ENCODE measurements at regions not wholly inside any gene's neighbourhood (a gene's known extent, or its start where the extent isn't known, plus 50 kb on each side); places are given as distances from the start of the nearest gene placed in this dataset.

GRCh38 chr10:128361487-128361886 is 235.3 kb upstream of the MKI67 start:
- Histone ChIP-seq H3K4me2 (ENCODE audit: low read length) (no peak overlapping the region), H3K79me2 (replicated peaks; ENCODE audit: insufficient read depth, low read length) (no peaks in the 10 kb centered on the region), H4K20me1 (ENCODE audit: insufficient read depth) (no peaks in the 10 kb centered on the region), H3K27ac (ENCODE audit: low read length) (no peak overlapping the region), H3K36me3 (ENCODE audit: insufficient read depth, low read length) (no peaks in the 10 kb centered on the region), H2AFZ (ENCODE audit: low read depth, low read length) (no peak overlapping the region), H3K27me3 (ENCODE audit: insufficient read depth, low read depth, low read length) (no peaks in the 10 kb centered on the region), H3K4me3 (ENCODE audit: low read length) (no peak overlapping the region), H3K9ac (ENCODE audit: low read length) (no peak overlapping the region), H3F3A (ENCODE audit: insufficient read depth, low read length, poor library complexity, severe bottlenecking) (no peaks in the 10 kb centered on the region), H3K9me2 (ENCODE audit: insufficient read depth, low read length) (no peaks in the 10 kb centered on the region), H3K9me3 (ENCODE audit: low read length) (no peaks in the 10 kb centered on the region)
- TF ChIP-seq RAD21 (conservative IDR thresholded peaks at IDR 0.05) (no peak), MXI1 (conservative IDR thresholded peaks at IDR 0.05; ENCODE audit: poor library complexity, severe bottlenecking) (no peak), REST (IDR thresholded peaks at IDR 0.05; ENCODE audit: borderline replicate concordance) (no peak), EZH2 (IDR thresholded peaks at IDR 0.05; ENCODE audit: borderline replicate concordance, insufficient read depth, low read length, poor library complexity, severe bottlenecking) (no peak), EP300 (conservative IDR thresholded peaks at IDR 0.05; ENCODE audit: poor library complexity, severe bottlenecking) (no peak), TAF1 (IDR thresholded peaks at IDR 0.05; ENCODE audit: low read depth) (no peak)

- H3F3A ChIP-seq (ENCODE audit: insufficient read depth, low read length, poor library complexity, severe bottlenecking): no peaks in the 10 kb centered on the region
- no peak overlapping the region for H3K4me3 ChIP-seq (ENCODE audit: low read length)
- no peak for TF ChIP-seq RAD21 (conservative IDR thresholded peaks at IDR 0.05)
- TF ChIP-seq EP300 (conservative IDR thresholded peaks at IDR 0.05; ENCODE audit: poor library complexity, severe bottlenecking): no peak
- no peak for TF ChIP-seq TAF1 (IDR thresholded peaks at IDR 0.05; ENCODE audit: low read depth)
- TF ChIP-seq MXI1 (conservative IDR thresholded peaks at IDR 0.05; ENCODE audit: poor library complexity, severe bottlenecking): no peak
- no peak for TF ChIP-seq EZH2 (IDR thresholded peaks at IDR 0.05; ENCODE audit: borderline replicate concordance, insufficient read depth, low read length, poor library complexity, severe bottlenecking)
- TF ChIP-seq SMC3 (conservative IDR thresholded peaks at IDR 0.05; ENCODE audit: poor library complexity): no peak
- no peak for TF ChIP-seq REST (IDR thresholded peaks at IDR 0.05; ENCODE audit: borderline replicate concordance)
- TF ChIP-seq CTCF (IDR thresholded peaks at IDR 0.05; ENCODE audit: poor library complexity, severe bottlenecking): no peak
- TF ChIP-seq POLR2AphosphoS5 (IDR thresholded peaks at IDR 0.05): no peak
- no peaks in the 10 kb centered on the region for H3K27me3 ChIP-seq (ENCODE audit: insufficient read depth, low read depth, low read length)
- no peak overlapping the region for H3K9ac ChIP-seq (ENCODE audit: low read length)
- no peaks in the 10 kb centered on the region for H3K79me2 ChIP-seq (replicated peaks; ENCODE audit: insufficient read depth, low read length)
- no peak overlapping the region for H3K4me2 ChIP-seq (ENCODE audit: low read length)
- H4K20me1 ChIP-seq (ENCODE audit: insufficient read depth): no peaks in the 10 kb centered on the region
- H3K36me3 ChIP-seq (ENCODE audit: insufficient read depth, low read length): no peaks in the 10 kb centered on the region
- no peaks in the 10 kb centered on the region for H3K9me2 ChIP-seq (ENCODE audit: insufficient read depth, low read length)
- no peak overlapping the region for H3K27ac ChIP-seq (ENCODE audit: low read length)
- H2AFZ ChIP-seq (ENCODE audit: low read depth, low read length): no peak overlapping the region
- H3K9me3 ChIP-seq (ENCODE audit: low read length): no peaks in the 10 kb centered on the region
Observed at GRCh38 chr10:128362514-128362913, 236.3 kb upstream of the MKI67 start.
